Vagina (tissue), 2 donors: ENCODE measurements at regions not wholly inside any gene's neighbourhood (a gene's known extent, or its start where the extent isn't known, plus 50 kb on each side); places are given as distances from the start of the nearest gene placed in this dataset.

ENCODE experiments used
- CTCF ChIP-seq, 3 experiments: fragments of 450-650 bp in 2 of 3; fragments of 200-600 bp in 1 of 3; sonication (generic) in 1 of 3; IDR thresholded peaks; one replicate each; pipeline ENCODE4 v1.5.1; 2017 to 2019; ENCODE audit warnings: antibody characterized with exemption in 3 of 3, mild to moderate bottlenecking in 2 of 3, moderate library complexity in 2 of 3
- POLR2AphosphoS5 ChIP-seq, 2 donors: sonication (generic); formaldehyde crosslinking; IDR thresholded peaks; one replicate each; pipeline ENCODE4 v1.9.0; 2017; ENCODE audit warnings: antibody characterized with exemption in 2 of 2, mild to moderate bottlenecking in 2 of 2, low read depth in 1 of 2; ENCODE audit not compliant: insufficient read depth in 1 of 2

GRCh38 chr2:128774320-128775216, 455.9 kb upstream of the HS6ST1 start:
- no peak for TF ChIP-seq POLR2AphosphoS5 (IDR thresholded peaks at IDR 0.05; ENCODE audit: insufficient read depth in 1 of 2, low read depth in 1 of 2)
- no peak for TF ChIP-seq CTCF (IDR thresholded peaks at IDR 0.05)
